HepG2 (cell line): ENCODE measurements at regions not wholly inside any gene's neighbourhood (a gene's known extent, or its start where the extent isn't known, plus 50 kb on each side); places are given as distances from the start of the nearest gene placed in this dataset.

Source experiments
- ATAC-seq: fragments of 200-7000 bp; cut with Tn5 transposase; 3 replicates; pipeline ENCODE4 v1.9.1; 2020; ENCODE audit warnings: mild to moderate bottlenecking, moderate library complexity
- BruUV-seq: library from RNA; stranded (reverse); fragments of 400-500 nt; replicated peaks from 2 replicates; lab custom pipeline; 2021; lab: Mats Ljungman, UMichigan
- CTCF ChIA-PET: fragments of 300-600 bp; formaldehyde crosslinking; extraction: SDS; loops from one replicate; lab custom pipeline; 2021; ENCODE audit warnings: low total read pairs, inconsistent platforms, low intra/inter-chr PET ratio; lab: Yijun Ruan, JAX
- POLR2A ChIA-PET: fragments of 350-600 bp; sonication (Branson Sonifier 250); formaldehyde crosslinking; loops from one replicate; lab custom pipeline; 2020; ENCODE audit warnings: antibody characterized with exemption, inconsistent platforms; lab: Yijun Ruan, JAX
- DNase-seq: peaks from one replicate; pipeline ENCODE4 v3.0.0-alpha.2; 2015; ENCODE audit warnings: low spot score
- FAIRE-seq: peaks from 3 replicates; lab custom pipeline; 2011; peaks lifted over from hg19 to GRCh38; lab: Jason Lieb, UNC
- H2AFZ ChIP-seq: one replicate; pipeline ENCODE4 v1.6.1; 2011; ENCODE audit warnings: low read length, inconsistent platforms
- H3K27ac ChIP-seq: fragments of 300-600 bp; 3 replicates; pipeline ENCODE4 v1.8.0; 2011; ENCODE audit warnings: mixed run types, mild to moderate bottlenecking, mixed read lengths, low read length, inconsistent platforms; ENCODE audit not compliant: insufficient read depth; ENCODE audit errors: extremely low read length
- H3K27me3 ChIP-seq, 2 experiments: fragments of 200-600 bp in 1 of 2; 2 replicates in 1 of 2; 3 replicates in 1 of 2; pipeline versions ENCODE4 v1.6.0 to v1.8.0; 2011; ENCODE audit warnings: low read length in 2 of 2, mild to moderate bottlenecking in 2 of 2, moderate library complexity in 2 of 2, inconsistent platforms in 1 of 2; ENCODE audit not compliant: insufficient read depth in 2 of 2, control insufficient read depth in 1 of 2
- H3K36me3 ChIP-seq, 2 experiments: fragments of 200-600 bp in 1 of 2; replicated peaks in 1 of 2; 2 replicates in 1 of 2; 3 replicates in 1 of 2; pipeline versions ENCODE4 v1.5.1 to v1.8.0; 2011; ENCODE audit warnings: low read length in 2 of 2, inconsistent platforms in 1 of 2; ENCODE audit not compliant: insufficient read depth in 2 of 2, control insufficient read depth in 1 of 2
- H3K4me1 ChIP-seq: 2 replicates; pipeline ENCODE4 v1.5.1; 2012; ENCODE audit warnings: low read length, inconsistent platforms; ENCODE audit not compliant: insufficient read depth
- H3K4me2 ChIP-seq: 2 replicates; pipeline ENCODE4 v1.6.0; 2011; ENCODE audit warnings: low read depth, low read length, inconsistent platforms
- H3K4me3 ChIP-seq, 3 experiments: fragments of 200-600 bp in 1 of 3; sonication (generic), shearing (Covaris generic) in 1 of 3; replicated peaks in 1 of 3; 2 replicates each; pipeline ENCODE4 v1.5.1; 2011 to 2016; ENCODE audit warnings: low read length in 3 of 3, inconsistent platforms in 2 of 3, low read depth in 2 of 3, mild to moderate bottlenecking in 2 of 3, control low read depth in 1 of 3, mixed read lengths in 1 of 3; ENCODE audit not compliant: insufficient read depth in 1 of 3
- H3K79me2 ChIP-seq: one replicate; pipeline ENCODE4 v1.6.1; 2011; ENCODE audit warnings: low read length, inconsistent platforms; ENCODE audit not compliant: insufficient read depth
- H3K9ac ChIP-seq: 2 replicates; pipeline ENCODE4 v1.6.0; 2011; ENCODE audit warnings: mild to moderate bottlenecking, low read depth, low read length, inconsistent platforms; ENCODE audit not compliant: insufficient read depth
- H3K9me3 ChIP-seq: 2 replicates; pipeline ENCODE4 v1.5.1; 2012; ENCODE audit warnings: mild to moderate bottlenecking, low read length
- H4K20me1 ChIP-seq: 2 replicates; pipeline ENCODE4 v1.6.0; 2011; ENCODE audit warnings: inconsistent platforms, mild to moderate bottlenecking, low read length, moderate library complexity; ENCODE audit not compliant: insufficient read depth
- ASH2L ChIP-seq: fragments of 300-600, 200-600 bp; sonication (generic); IDR thresholded peaks from 2 replicates; pipeline ENCODE4 v1.7.0; 2017; ENCODE audit warnings: low read depth, mild to moderate bottlenecking, moderate library complexity, mixed read lengths, low read length; ENCODE audit not compliant: insufficient read length
- ATF2 ChIP-seq: sonication (generic); formaldehyde crosslinking; IDR thresholded peaks from 2 replicates; pipeline ENCODE4 v1.4.0; 2020; ENCODE audit warnings: missing genetic modification reagents
- HOXA7 ChIP-seq: sonication (generic); formaldehyde crosslinking; IDR thresholded peaks from 2 replicates; pipeline ENCODE4 v1.8.1; 2022; ENCODE audit warnings: mild to moderate bottlenecking, missing genetic modification reagents, moderate library complexity
- KLF15 ChIP-seq: sonication (generic); formaldehyde crosslinking; IDR thresholded peaks from 2 replicates; pipeline ENCODE4 v1.8.1; 2023; ENCODE audit warnings: borderline replicate concordance, mild to moderate bottlenecking, inconsistent platforms, missing genetic modification reagents, mixed read lengths
- SMAD3 ChIP-seq: sonication (generic); formaldehyde crosslinking; IDR thresholded peaks from 2 replicates; pipeline ENCODE4 v1.4.0; 2020; ENCODE audit warnings: missing genetic modification reagents
- ZBTB49 ChIP-seq: sonication (generic); formaldehyde crosslinking; IDR thresholded peaks from 2 replicates; pipeline ENCODE4 v1.4.0; 2020; ENCODE audit warnings: missing genetic modification reagents, borderline replicate concordance
- ZNF589 ChIP-seq: sonication (generic); formaldehyde crosslinking; conservative IDR thresholded peaks from 2 replicates; pipeline ENCODE4 v1.8.0; 2022; ENCODE audit warnings: mild to moderate bottlenecking, moderate library complexity, missing genetic modification reagents
- WGBS: methylation state at CpG from one replicate; pipeline ENCODE4 v1.1.6; 2017; ENCODE audit warnings: low lambda C conversion rate; 5-methylcytosine and 5-hydroxymethylcytosine counted together
- in situ Hi-C: cut with HindIII; loops from 2 replicates; pipeline ENCODE4 v1.10.0; 2017; ENCODE audit warnings: low pct_unique_long_range_greater_than_20kb; ENCODE audit not compliant: extremely low pct_ligation_motif_present
- intact Hi-C: fragments of 100-400 bp; cut with micrococcal nuclease; formaldehyde crosslinking; loops from one replicate; pipeline ENCODE4 v1.10.0; 2022; ENCODE audit not compliant: unreplicated experiment
- TF ChIP-seq, protein P1 (sequence below): sonication (generic); formaldehyde crosslinking; IDR thresholded peaks from 2 replicates; pipeline ENCODE4 v1.4.0; 2020; ENCODE audit warnings: mild to moderate bottlenecking, missing genetic modification reagents

GRCh38 chr11:33616552-33616951 is 84.1 kb downstream of the C11orf91 start (continued):
- TF ChIP-seq ATF2 (CRISPR knock-in tag) (no peak), KLF15 (CRISPR knock-in tag) (no peak)

- H3K27ac ChIP-seq = no peak overlapping the region
- no peaks in the 10 kb centered on the region for H4K20me1 ChIP-seq
- BruUV-seq = no TSS peak
- ChIA-PET POLR2A (no interaction called here), CTCF (no interaction called here)
- no peaks in the 10 kb centered on the region for H3K9me3 ChIP-seq
- ATAC-seq (no peak), DNase-seq (no peak), FAIRE-seq (no peak)
- intact Hi-C loops = no loop called here
- TF ChIP-seq ZNF589 (CRISPR knock-in tag) (no peak), ASH2L (no peak)
- in situ Hi-C loops = no loop called here
- H3K4me3 ChIP-seq = no peak overlapping the region
- no peaks in the 10 kb centered on the region for H3K36me3 ChIP-seq
- H3K4me2 ChIP-seq = no peak overlapping the region
- no peaks in the 10 kb centered on the region for H3K4me1 ChIP-seq
- WGBS = 0% methylated on average over 3 of the region's 3 CpGs
- no peaks in the 10 kb centered on the region for H3K79me2 ChIP-seq
- H3K9ac ChIP-seq = no peak overlapping the region
- no peak overlapping the region for H2AFZ ChIP-seq
- peaks cover 1 to 12% of the 10 kb centered on the region in 2 experiments; a peak in 3 of 5 replicates for H3K27me3 ChIP-seq
Observed at GRCh38 chr11:33615751-33616150, 84.9 kb downstream of the C11orf91 start.

GRCh38 chr11:33613404-33613803 is 87.2 kb downstream of the C11orf91 start:
- peaks cover 1 to 16% of the 10 kb centered on the region in 2 experiments; a peak in 2 of 5 replicates for H3K27me3 ChIP-seq
- 53% methylated on average over 2 of the region's 2 CpGs for WGBS
- H3K9ac ChIP-seq = no peak overlapping the region
- BruUV-seq = no TSS peak
- no peak overlapping the region for H2AFZ ChIP-seq
- no peak overlapping the region for H3K4me2 ChIP-seq
- no peak overlapping the region for H3K4me3 ChIP-seq
- H3K27ac ChIP-seq = no peak overlapping the region
- ATAC-seq (no peak), DNase-seq (no peak), FAIRE-seq (no peak)
- ChIA-PET POLR2A (no interaction called here), CTCF (no interaction called here)
- H4K20me1 ChIP-seq = no peaks in the 10 kb centered on the region
- H3K79me2 ChIP-seq = no peaks in the 10 kb centered on the region
- in situ Hi-C loops (no loop called here), intact Hi-C loops (no loop called here)
- H3K4me1 ChIP-seq = no peaks in the 10 kb centered on the region
- no peaks in the 10 kb centered on the region for H3K36me3 ChIP-seq
- no peaks in the 10 kb centered on the region for H3K9me3 ChIP-seq
- TF ChIP-seq HOXA7 (CRISPR knock-in tag) = no peak
- TF ChIP-seq ZBTB49 (CRISPR knock-in tag) = no peak
- TF ChIP-seq, protein P1, sequence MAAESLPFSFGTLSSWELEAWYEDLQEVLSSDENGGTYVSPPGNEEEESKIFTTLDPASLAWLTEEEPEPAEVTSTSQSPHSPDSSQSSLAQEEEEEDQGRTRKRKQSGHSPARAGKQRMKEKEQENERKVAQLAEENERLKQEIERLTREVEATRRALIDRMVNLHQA = no peak
- TF ChIP-seq SMAD3 (CRISPR knock-in tag) = no peak
